HCT116 (cell line): ENCODE measurements at regions not wholly inside any gene's neighbourhood (a gene's known extent, or its start where the extent isn't known, plus 50 kb on each side); places are given as distances from the start of the nearest gene placed in this dataset.

ENCODE experiments used
- ATAC-seq: fragments of 200-7000 bp; cut with Tn5 transposase; 2 replicates; pipeline ENCODE4 v1.9.1; 2020; ENCODE audit warnings: mild to moderate bottlenecking, moderate library complexity
- BruUV-seq: library from RNA; stranded (reverse); fragments of 400-500 nt; replicated peaks from 2 replicates; lab custom pipeline; 2021; lab: Mats Ljungman, UMichigan
- CTCF ChIA-PET: fragments of 300-600 bp; sonication (Branson Sonifier 250); formaldehyde crosslinking; loops from one replicate; lab custom pipeline; 2021; ENCODE audit warnings: antibody characterized with exemption; lab: Charles Lee
- POLR2A ChIA-PET: fragments of 300-600, 350-600 bp; sonication (Branson Sonifier 250); formaldehyde crosslinking; loops from one replicate; lab custom pipeline; 2021; ENCODE audit warnings: antibody characterized with exemption; lab: Charles Lee
- RAD21 ChIA-PET, 2 experiments: fragments of 300-600 bp; sonication (Branson Sonifier 250); formaldehyde crosslinking; loops; one replicate each; lab custom pipeline; 2023; ENCODE audit warnings: low total read pairs in 2 of 2; ENCODE audit not compliant: uncharacterized antibody in 2 of 2, unreplicated experiment in 2 of 2, low non-redundant PET in 1 of 2; lab: Charles Lee
- DNase-seq: peaks from one replicate; pipeline ENCODE4 v3.0.0-alpha.2; 2010; ENCODE audit warnings: low read depth, low spot score
- H2AFZ ChIP-seq: fragments of 200-600 bp; shearing (Covaris generic), sonication (generic); 2 replicates; pipeline ENCODE4 v1.6.1; 2017; ENCODE audit warnings: low read depth, mixed run types, mixed read lengths, antibody characterized with exemption, low read length; ENCODE audit not compliant: poor library complexity, severe bottlenecking
- H3K27ac ChIP-seq: 2 replicates; pipeline ENCODE4 v1.5.1; 2012; ENCODE audit warnings: low read depth, low read length
- H3K27me3 ChIP-seq: fragments of 200-600 bp; sonication (generic); 2 replicates; pipeline ENCODE4 v1.6.1; 2016; ENCODE audit warnings: mixed run types, low read length, mixed read lengths; ENCODE audit not compliant: insufficient read depth
- H3K36me3 ChIP-seq, 2 experiments: fragments of 200-500 bp in 1 of 2; fragments of 200-600 bp in 1 of 2; sonication (Bioruptor generic) in 1 of 2; sonication (generic) in 1 of 2; 2 replicates each; pipeline versions ENCODE4 v1.5.1 to v1.6.1; 2014 to 2016; ENCODE audit warnings: low read length in 2 of 2, inconsistent platforms in 1 of 2, mixed read lengths in 1 of 2, mixed run types in 1 of 2; ENCODE audit not compliant: insufficient read depth in 2 of 2, control insufficient read depth in 1 of 2
- H3K4me1 ChIP-seq, 2 experiments: fragments of 200-600 bp in 1 of 2; sonication (generic) in 1 of 2; 2 replicates each; pipeline versions ENCODE4 v1.5.1 to v1.6.1; 2012 to 2017; ENCODE audit warnings: low read length in 2 of 2, inconsistent platforms in 1 of 2, mild to moderate bottlenecking in 1 of 2, mixed read lengths in 1 of 2, mixed run types in 1 of 2, moderate library complexity in 1 of 2; ENCODE audit not compliant: insufficient read depth in 2 of 2, control insufficient read depth in 1 of 2
- H3K4me2 ChIP-seq: fragments of 200-600 bp; sonication (generic); 2 replicates; pipeline ENCODE4 v1.6.1; 2017; ENCODE audit warnings: mixed run types, low read length, mixed read lengths
- H3K4me3 ChIP-seq, 2 experiments: fragments of 200-600 bp in 1 of 2; sonication (generic) in 1 of 2; replicated peaks in 1 of 2; 2 replicates each; pipeline ENCODE4 v1.5.1; 2011 to 2016; ENCODE audit warnings: low read length in 2 of 2, control low read depth in 1 of 2, low read depth in 1 of 2, mild to moderate bottlenecking in 1 of 2, mixed read lengths in 1 of 2, mixed run types in 1 of 2
- H3K79me2 ChIP-seq: fragments of 200-600 bp; sonication (generic); 2 replicates; pipeline ENCODE4 v1.6.1; 2017; ENCODE audit warnings: mild to moderate bottlenecking, mixed run types, low read length, moderate library complexity, mixed read lengths; ENCODE audit not compliant: insufficient read depth
- H3K9ac ChIP-seq: fragments of 200-600 bp; sonication (generic); 2 replicates; pipeline ENCODE4 v1.6.1; 2016; ENCODE audit warnings: low read length, mixed read lengths
- H3K9me2 ChIP-seq: fragments of 200-600 bp; sonication (generic), shearing (Covaris generic); 2 replicates; pipeline ENCODE4 v1.6.1; 2017; ENCODE audit warnings: mixed run types, mild to moderate bottlenecking, moderate library complexity; ENCODE audit not compliant: insufficient read depth
- H3K9me3 ChIP-seq, 2 experiments: fragments of 200-500 bp in 1 of 2; fragments of 200-600 bp in 1 of 2; sonication (Bioruptor generic) in 1 of 2; sonication (generic) in 1 of 2; 2 replicates each; pipeline ENCODE4 v1.6.1; 2014 to 2017; ENCODE audit warnings: low read length in 2 of 2, mixed read lengths in 2 of 2, inconsistent platforms in 1 of 2, low read depth in 1 of 2, mild to moderate bottlenecking in 1 of 2, mixed run types in 1 of 2, moderate library complexity in 1 of 2; ENCODE audit not compliant: control insufficient read depth in 1 of 2, insufficient read depth in 1 of 2
- H4K20me1 ChIP-seq: fragments of 200-600 bp; sonication (generic), shearing (Covaris generic); 2 replicates; pipeline ENCODE4 v1.6.1; 2017; ENCODE audit warnings: mixed run types, mild to moderate bottlenecking, moderate library complexity; ENCODE audit not compliant: insufficient read depth
- CTCF ChIP-seq, 3 experiments: fragments of 200-600 bp in 1 of 3; sonication (generic) in 1 of 3; IDR thresholded peaks in 2 of 3; conservative IDR thresholded peaks in 1 of 3; 2 replicates each; pipeline ENCODE4 v1.5.1; 2012 to 2017; ENCODE audit warnings: low read depth in 2 of 3, low read length in 2 of 3, antibody characterized with exemption in 1 of 3, borderline replicate concordance in 1 of 3, control low read depth in 1 of 3, mild to moderate bottlenecking in 1 of 3, mixed read lengths in 1 of 3, mixed run types in 1 of 3, moderate library complexity in 1 of 3; ENCODE audit not compliant: insufficient read depth in 1 of 3
- EGR1 ChIP-seq: IDR thresholded peaks from 2 replicates; pipeline ENCODE4 v1.6.1; 2012; ENCODE audit warnings: low read depth
- ELF1 ChIP-seq: IDR thresholded peaks from 2 replicates; pipeline ENCODE4 v1.6.1; 2012; ENCODE audit warnings: low read depth, borderline replicate concordance
- EZH2 ChIP-seq: fragments of 200-600 bp; sonication (generic); IDR thresholded peaks from 2 replicates; pipeline ENCODE4 v1.6.1; 2017; ENCODE audit warnings: antibody characterized with exemption, mixed run types
- FOSL1 ChIP-seq: IDR thresholded peaks from 2 replicates; pipeline ENCODE4 v1.6.1; 2012; ENCODE audit warnings: low read depth
- JUND ChIP-seq: IDR thresholded peaks from 2 replicates; pipeline ENCODE4 v1.6.1; 2012
- SIN3A ChIP-seq: IDR thresholded peaks from 2 replicates; pipeline ENCODE4 v1.6.1; 2012; ENCODE audit warnings: low read depth
- SRF ChIP-seq: IDR thresholded peaks from 2 replicates; pipeline ENCODE4 v1.6.1; 2012; ENCODE audit warnings: low read depth
- TCF7L2 ChIP-seq: IDR thresholded peaks from 2 replicates; pipeline ENCODE4 v1.7.0; 2011; ENCODE audit warnings: borderline replicate concordance, inconsistent platforms; ENCODE audit not compliant: insufficient read depth, insufficient read length; ENCODE audit errors: extremely low read depth
- ZFX ChIP-seq: fragments of 450-650 bp; IDR thresholded peaks from 2 replicates; pipeline ENCODE4 v1.6.1; 2017
- intact Hi-C: fragments of 100-400 bp; cut with micrococcal nuclease; formaldehyde crosslinking; loops from 2 replicates; pipeline ENCODE4 v1.10.0; 2022

- Histone ChIP-seq H4K20me1 (no peaks in the 10 kb centered on the region), H3K9ac (no peak overlapping the region), H3K4me1 (peaks cover 49 to 65% of the 10 kb centered on the region in 2 experiments), H3K9me2 (no peaks in the 10 kb centered on the region), H3K4me3 (no peak overlapping the region), H3K27me3 (no peaks in the 10 kb centered on the region), H3K4me2 (no peak overlapping the region), H2AFZ (no peak overlapping the region), H3K79me2 (no peaks in the 10 kb centered on the region), H3K36me3 (no peaks in the 10 kb centered on the region), H3K9me3 (no peaks in the 10 kb centered on the region), H3K27ac (no peak overlapping the region)
- ChIA-PET CTCF (interaction anchor here (2.3 kb wide), 1 partner anchor 39 kb away, joined by 8 read pairs; no protein-coding TSS in a partner anchor), RAD21 (interaction anchor here in 1 of 2 experiments (1.0 kb wide), 1 partner anchor 18 kb away, joined by 5 read pairs; no protein-coding TSS in a partner anchor), POLR2A (interaction anchor here (1.0 to 26.1 kb wide), 2 partner anchors 88 to 110 kb away, joined by 7 to 438 read pairs; partner anchors contain the start of genes DUSP5 and SMNDC1)
- intact Hi-C loops = no loop called here
- BruUV-seq = no TSS peak
- DNase-seq (no peak), ATAC-seq (no peak)
- TF ChIP-seq SIN3A = no peak
- no peak for TF ChIP-seq ZFX
- TF ChIP-seq EGR1 = no peak
- TF ChIP-seq FOSL1 = no peak
- no peak for TF ChIP-seq SRF
- no peak for TF ChIP-seq JUND
- TF ChIP-seq ELF1 = no peak
- TF ChIP-seq EZH2 = no peak
Measured at GRCh38 chr10:110392868-110393740, 88.4 kb upstream of the SMNDC1 start.

- Histone ChIP-seq H3K9me2 (no peaks in the 10 kb centered on the region), H3K4me2 (no peak overlapping the region), H4K20me1 (no peaks in the 10 kb centered on the region), H3K4me1 (peaks cover 50 to 65% of the 10 kb centered on the region in 2 experiments), H3K79me2 (no peaks in the 10 kb centered on the region), H3K4me3 (no peak overlapping the region), H3K27ac (no peak overlapping the region), H3K9ac (no peak overlapping the region), H3K36me3 (no peaks in the 10 kb centered on the region), H3K9me3 (no peaks in the 10 kb centered on the region), H3K27me3 (no peaks in the 10 kb centered on the region), H2AFZ (no peak overlapping the region)
- ATAC-seq (no peak), DNase-seq (no peak)
- CTCF ChIA-PET = no interaction called here
- intact Hi-C loops = loop anchor here (1.0 kb wide), 1 partner anchor 15 kb away; no protein-coding TSS in a partner anchor
- BruUV-seq = no TSS peak
- POLR2A ChIA-PET = interaction anchor here (0.8 to 26.1 kb wide), 3 partner anchors 18 to 109 kb away, joined by 3 to 438 read pairs (median 186); partner anchors contain the start of gene DUSP5
- RAD21 ChIA-PET = interaction anchor here in 1 of 2 experiments (1.0 kb wide), 1 partner anchor 18 kb away, joined by 5 read pairs; no protein-coding TSS in a partner anchor
- no peak for TF ChIP-seq TCF7L2
- TF ChIP-seq CTCF (IDR thresholded peaks at IDR 0.05 in 2 of 3, conservative IDR thresholded peaks at IDR 0.05 in 1 of 3; ENCODE audit: borderline replicate concordance in 1 of 3, insufficient read depth in 1 of 3, low read depth in 2 of 3, low read length in 2 of 3) = no peak
Measured at GRCh38 chr10:110393866-110394265, 89.1 kb upstream of the SMNDC1 start.
